Fibroblast of the aortic adventitia (primary cell): ENCODE measurements at regions not wholly inside any gene's neighbourhood (a gene's known extent, or its start where the extent isn't known, plus 50 kb on each side); places are given as distances from the start of the nearest gene placed in this dataset.
"Not testable (repeated sequence)": the region's sequence is repeated elsewhere in the genome, so short reads cannot be mapped to it uniquely, and the experiment has no call there.

Experiments
- DNase-seq: peaks from one replicate; pipeline ENCODE4 v3.0.0-alpha.2; 2010; ENCODE audit warnings: low read depth
- H3K4me3 ChIP-seq: 2 replicates; pipeline ENCODE4 v1.5.1; 2011; ENCODE audit warnings: low read depth, mild to moderate bottlenecking, control low read depth, low read length, moderate library complexity
- CTCF ChIP-seq: IDR thresholded peaks from 2 replicates; pipeline ENCODE4 v1.5.1; 2011; ENCODE audit warnings: mild to moderate bottlenecking, low read length, control low read depth, inconsistent platforms; ENCODE audit not compliant: insufficient read depth

- H3K4me3 ChIP-seq = no peak overlapping the region
- peak; percentile 58 for DNase-seq
- no peak for TF ChIP-seq CTCF
Observed at GRCh38 chr10:3323865-3324498, 151.4 kb upstream of the PITRM1 start.

GRCh38 chr10:3321123-3321522, 148.5 kb upstream of the PITRM1 start:
- no peak for DNase-seq
- TF ChIP-seq CTCF = no peak
- no peak overlapping the region for H3K4me3 ChIP-seq

DNA sequence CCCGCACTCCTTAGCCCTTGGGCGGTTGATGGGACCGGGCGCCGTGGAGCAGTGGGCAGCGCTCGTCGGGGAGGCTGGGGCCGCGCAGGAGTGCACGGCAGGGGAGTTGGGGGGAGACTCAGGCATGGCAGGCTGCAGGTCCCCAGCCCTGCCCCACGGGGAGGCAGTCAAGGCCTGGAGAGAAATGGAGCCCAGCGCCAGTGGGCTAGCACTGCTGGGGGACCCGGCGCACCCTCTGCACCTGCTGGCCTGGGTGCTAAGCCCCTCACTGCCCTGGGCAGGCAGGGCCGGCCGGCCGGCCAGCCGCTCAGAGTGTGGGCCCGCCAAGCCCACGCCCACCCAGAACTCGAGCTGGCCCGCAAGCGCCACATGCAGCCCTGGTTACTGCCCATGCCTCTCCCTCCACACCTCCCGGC, 147.2 kb upstream of the PITRM1 start:
- no peak overlapping the region for H3K4me3 ChIP-seq
- no peak for DNase-seq
- no peak for TF ChIP-seq CTCF

- not testable (repeated sequence) for DNase-seq, H3K4me3 ChIP-seq
Observed at GRCh38 chr10:3318480-3318807, 145.9 kb upstream of the PITRM1 start.

- not testable (repeated sequence) for H3K4me3 ChIP-seq
Observed at GRCh38 chr10:3317553-3318479, 145.2 kb upstream of the PITRM1 start.

GRCh38 chr10:3314445-3315085, 142.0 kb upstream of the PITRM1 start:
- H3K4me3 ChIP-seq, DNase-seq: not testable (repeated sequence)

More at GRCh38 chr10:3317553-3318479, 145.2 kb upstream of the PITRM1 start:
- not testable (repeated sequence) for DNase-seq

DNA sequence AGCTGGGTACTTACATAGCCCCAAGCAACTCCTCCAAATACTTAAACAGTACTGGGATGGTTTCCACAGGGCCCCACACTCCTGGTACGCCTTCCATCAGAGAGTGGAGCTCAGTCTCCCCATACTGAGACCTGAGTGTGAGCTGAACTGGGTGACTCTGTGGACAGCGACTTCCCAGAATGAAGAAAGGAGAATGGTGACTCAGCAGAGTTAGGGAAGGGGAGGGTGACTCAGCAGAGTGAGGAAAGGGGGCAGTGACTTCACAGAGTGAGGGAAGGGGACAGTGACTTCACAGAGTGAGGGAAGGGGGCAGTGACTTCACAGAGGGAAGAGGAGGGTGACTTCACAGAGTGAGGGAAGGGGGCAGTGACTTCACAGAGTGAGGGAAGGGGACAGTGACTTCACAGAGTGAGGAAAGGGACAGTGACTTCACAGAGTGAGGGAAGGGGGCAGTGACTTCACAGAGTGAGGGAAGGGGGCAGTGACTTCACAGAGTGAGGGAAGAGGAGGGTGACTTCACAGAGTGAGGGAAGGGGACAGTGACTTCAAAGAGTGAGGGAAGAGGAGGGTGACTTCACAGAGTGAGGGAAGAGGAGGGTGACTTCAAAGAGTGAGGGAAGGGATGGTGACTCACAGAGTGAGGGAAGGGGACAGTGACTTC, 141.3 kb upstream of the PITRM1 start:
- H3K4me3 ChIP-seq = not testable (repeated sequence)
- peak; percentile 61 for DNase-seq

DNA sequence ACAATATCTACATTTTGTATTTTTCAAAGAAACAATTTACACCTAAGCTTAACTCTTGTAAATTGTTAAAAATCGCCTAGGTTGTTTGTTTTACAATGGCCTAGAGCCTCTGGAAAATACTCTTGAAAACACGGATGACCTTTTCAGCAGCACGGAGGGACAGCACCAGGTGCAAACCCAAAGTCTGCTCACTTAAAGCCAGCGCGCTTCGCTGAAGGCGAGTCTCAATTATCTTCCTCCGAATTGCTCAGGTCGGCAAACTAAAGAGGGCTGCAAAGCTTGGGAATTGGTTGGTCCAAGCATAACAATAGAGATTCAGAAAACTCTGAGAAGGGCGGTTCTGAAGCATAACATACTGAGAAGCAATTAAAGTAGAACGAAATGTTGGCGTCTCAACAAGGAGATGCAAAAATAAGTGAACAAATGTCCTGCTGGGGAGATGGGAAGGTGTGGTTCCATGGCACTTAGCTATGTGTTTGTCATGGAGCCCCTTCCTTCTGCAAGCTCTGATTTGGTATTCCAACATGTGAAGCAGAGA, 139.9 kb upstream of the PITRM1 start:
- no peak for TF ChIP-seq CTCF
- no peak for DNase-seq

More for the DNA sequence above, 139.9 kb upstream of the PITRM1 start:
- H3K4me3 ChIP-seq = no peak overlapping the region
